SKM-1 treated with dmso at 0.1 percent for 144 hours (cell line): ENCODE measurements at regions not wholly inside any gene's neighbourhood (a gene's known extent, or its start where the extent isn't known, plus 50 kb on each side); places are given as distances from the start of the nearest gene placed in this dataset.

Experiments
- DNase-seq: peaks from one replicate; lab custom pipeline; 2025; ENCODE audit not compliant: unreplicated experiment; lab: John Stamatoyannopoulos, UW

- no peak for DNase-seq
Observed at GRCh38 chr11:70532731-70533130, 134.4 kb downstream of the CTTN start.

DNA sequence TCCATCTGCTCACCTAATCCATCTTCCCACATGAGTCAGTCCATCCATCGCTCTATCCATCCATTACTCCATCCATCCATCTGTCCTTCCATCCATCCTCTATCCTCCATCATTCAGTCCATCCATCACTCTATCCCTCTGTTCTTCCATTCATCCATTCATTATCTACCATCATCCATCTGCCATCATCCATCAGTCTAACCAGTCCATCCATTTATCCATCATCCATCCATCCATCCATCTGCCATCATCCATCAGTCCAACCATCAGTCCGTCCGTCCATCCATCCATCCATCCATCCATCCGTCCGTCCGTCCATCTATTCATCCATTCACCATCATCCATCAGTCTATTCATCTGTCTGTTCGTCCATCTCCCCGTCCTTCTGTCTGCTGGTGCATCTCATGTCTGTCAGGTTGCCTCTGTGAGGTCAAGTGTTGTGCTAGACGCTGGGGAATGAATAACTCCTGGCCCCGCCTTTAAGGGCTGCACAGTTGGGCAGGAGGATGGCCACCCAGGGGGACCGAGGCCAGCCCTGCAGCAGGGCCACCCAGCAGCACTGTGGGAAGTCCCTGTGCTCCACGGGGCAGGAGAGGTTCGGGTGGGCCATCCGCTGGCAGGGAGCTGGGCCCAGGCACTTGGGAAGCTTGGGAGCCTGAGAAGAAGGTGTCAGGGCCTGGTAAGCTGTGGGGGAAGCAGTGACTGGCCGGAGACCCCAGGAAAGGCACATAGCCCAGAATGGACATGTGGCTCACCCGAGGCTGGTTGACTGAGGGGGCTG is 137.1 kb downstream of the CTTN start:
- no peak for DNase-seq

DNA sequence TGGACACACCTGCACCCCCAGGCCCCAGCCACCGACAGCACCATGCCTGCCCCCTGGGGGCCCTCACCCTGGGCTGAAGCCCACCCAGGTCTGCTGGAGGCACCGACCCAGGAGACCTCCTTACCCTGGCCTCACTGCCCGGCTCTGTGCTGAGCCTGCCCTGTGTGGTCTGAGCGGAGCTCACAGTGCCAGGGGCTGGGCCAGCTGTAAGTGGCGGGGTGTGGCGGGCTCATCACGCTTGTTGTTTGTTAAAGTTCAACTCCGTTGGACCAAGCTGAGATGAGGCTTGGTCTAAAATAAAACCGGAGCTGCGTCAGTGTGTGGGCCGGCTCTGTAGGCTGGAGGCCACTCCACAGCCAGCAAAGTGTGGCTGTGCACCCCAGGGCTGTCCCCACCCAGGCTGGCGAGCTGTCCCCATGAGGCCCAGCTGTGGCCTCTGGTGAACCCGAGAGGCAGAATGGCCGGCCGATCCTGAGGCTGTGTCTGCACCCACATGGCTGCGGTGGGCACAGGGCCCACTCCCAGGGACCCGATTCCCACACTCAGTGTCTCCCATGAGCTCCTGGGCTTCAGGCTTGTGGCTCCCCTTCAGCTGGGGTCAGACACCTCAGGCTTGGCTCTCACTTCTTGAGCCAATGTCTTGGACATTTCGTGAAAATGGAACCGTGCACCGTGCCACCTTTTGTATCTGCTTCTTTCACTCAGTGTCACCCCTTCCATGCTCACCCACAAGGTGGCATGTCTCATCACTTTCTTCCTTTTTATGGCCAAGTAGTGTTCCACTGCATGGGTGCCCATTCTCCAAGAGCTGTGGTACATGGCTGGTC is 137.9 kb downstream of the CTTN start:
- no peak for DNase-seq

GRCh38 chr11:70537576-70538571 is 139.5 kb downstream of the CTTN start:
- no peak for DNase-seq

DNA sequence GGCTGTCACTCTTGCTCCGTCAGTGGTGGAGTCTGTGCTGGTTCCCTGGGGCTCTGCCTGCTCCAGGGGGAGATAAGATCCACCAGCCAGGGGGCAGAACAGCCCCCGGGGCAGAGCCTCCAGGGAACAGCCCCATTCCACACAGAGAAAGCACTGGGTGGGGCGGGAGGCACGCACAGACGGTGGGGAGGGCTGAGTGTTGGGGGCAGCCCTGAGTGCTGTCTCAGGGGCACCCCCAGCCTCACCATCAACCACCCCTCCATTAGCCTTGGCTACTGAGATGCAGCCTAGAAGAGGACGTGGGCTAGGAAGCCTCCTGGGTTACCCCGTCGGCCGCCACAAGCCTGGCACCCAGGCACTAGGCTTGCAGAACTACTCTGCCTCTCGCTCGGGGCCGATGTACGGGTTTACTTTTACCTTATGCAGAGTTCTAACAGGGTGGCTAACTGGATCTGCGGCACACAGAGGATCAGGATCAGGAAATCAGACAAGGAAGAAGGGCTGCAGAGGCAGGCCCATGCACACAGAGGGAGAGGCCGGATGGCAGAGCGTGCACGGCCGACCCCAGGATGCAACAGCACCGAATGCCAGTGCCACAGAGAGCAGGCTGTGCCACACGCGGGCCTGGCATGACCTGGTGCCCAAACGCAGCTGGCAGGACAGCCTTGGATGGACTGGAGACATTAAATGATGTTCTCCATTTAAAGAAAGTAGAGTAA is 140.5 kb downstream of the CTTN start:
- no peak for DNase-seq

DNA sequence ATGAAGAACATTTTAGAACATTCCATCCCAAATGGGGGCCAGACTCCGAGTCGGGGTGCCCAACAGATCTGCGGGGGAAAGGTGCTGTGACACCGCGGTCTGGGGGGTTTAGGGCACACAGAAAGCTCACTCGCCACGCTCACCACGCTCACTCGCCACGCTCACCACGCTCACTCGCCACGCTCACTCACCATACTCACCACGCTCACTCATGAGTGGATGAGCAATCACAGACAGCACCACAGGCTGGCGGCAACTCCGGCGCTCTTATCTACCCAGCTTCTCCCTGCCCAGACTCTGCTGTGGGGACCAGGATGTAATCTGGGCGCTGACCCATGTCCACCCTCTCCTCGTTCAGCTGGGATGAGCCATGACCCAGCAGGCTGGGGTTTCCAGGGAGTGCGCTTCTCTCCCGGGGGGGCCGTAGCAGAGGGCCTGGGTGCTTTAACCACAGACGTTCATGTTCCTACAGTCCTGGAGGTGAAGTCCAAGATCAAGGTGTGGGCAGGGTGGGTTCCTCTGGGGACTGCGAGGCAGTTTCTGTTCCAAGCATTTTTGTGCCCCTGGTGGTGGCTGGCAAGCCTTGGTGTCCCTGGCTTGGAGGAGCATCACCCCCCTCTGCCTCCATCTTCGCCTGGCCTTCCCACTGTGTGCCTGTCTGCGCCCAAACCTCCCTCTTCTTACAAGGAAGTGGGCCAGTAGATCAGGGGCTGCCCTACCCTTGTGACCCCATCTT is 141.2 kb downstream of the CTTN start:
- DNase-seq: no peak

DNA sequence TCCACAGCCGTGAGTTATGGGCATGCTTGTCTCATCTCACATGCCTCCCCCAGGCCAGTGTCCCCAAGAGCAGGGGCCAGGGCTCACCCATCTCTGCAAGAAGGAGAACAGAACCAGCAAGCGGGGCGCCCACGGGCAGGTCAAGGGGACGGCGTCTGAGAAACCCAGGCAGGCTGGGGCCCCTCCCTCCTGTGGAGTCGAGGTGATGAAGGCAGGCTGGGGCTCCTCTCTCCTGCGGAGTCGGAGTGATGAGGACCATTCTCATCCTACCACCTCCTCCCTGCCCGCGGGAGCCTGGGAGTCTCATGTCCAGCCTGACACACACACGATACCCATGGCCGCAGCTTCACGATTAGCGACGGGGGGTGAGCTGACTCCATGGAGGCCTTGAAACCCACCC is 141.9 kb downstream of the CTTN start:
- DNase-seq: no peak

GRCh38 chr11:70541176-70541575 is 142.8 kb downstream of the CTTN start:
- DNase-seq: no peak

GRCh38 chr11:70541699-70542098 is 143.4 kb downstream of the CTTN start:
- no peak for DNase-seq

DNA sequence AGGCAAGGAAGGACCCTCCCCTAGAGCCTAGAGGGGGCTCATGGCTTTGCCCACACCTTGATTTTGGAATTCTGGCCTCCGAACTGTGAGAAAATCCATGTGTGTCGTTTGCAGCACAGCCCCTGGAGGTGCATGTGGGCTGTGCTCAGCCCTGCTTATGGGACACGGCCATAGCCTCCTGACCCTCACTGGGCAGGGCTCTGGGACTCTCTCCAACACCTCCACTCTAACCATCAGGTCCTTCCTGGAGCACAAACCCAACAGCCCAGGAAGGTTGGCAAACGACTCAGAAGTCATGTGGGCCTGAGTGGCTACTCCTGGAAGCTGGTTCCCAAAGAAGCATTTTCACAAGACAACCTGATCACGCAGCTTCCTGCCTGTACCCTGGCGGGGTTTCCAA is 144.1 kb downstream of the CTTN start:
- DNase-seq: no peak

DNA sequence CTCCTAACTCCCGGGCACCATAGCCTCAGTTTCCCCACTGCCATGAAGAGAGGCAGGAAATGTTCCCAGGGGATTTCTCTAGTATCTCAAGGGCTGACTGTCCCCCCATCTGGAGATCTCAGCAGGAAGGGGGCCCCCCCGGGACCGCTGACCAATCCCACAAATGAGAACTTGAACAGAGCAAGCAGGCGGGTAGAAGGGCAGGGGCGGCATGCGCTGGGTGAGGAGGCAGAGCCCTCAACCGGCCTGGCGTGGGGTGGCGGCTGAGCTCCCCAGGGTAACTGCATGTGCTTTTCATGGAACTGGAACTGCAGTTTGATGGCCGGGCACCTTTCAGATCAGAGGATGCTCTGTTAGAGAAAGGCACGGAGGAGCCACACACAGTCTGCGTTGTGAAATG is 144.5 kb downstream of the CTTN start:
- no peak for DNase-seq

- DNase-seq: no peak
Observed at GRCh38 chr11:70543611-70544010, 145.3 kb downstream of the CTTN start.

- no peak for DNase-seq
Observed at GRCh38 chr11:70544067-70544773, 145.9 kb downstream of the CTTN start.

GRCh38 chr11:70544774-70545609 is 146.7 kb downstream of the CTTN start:
- no peak for DNase-seq

DNA sequence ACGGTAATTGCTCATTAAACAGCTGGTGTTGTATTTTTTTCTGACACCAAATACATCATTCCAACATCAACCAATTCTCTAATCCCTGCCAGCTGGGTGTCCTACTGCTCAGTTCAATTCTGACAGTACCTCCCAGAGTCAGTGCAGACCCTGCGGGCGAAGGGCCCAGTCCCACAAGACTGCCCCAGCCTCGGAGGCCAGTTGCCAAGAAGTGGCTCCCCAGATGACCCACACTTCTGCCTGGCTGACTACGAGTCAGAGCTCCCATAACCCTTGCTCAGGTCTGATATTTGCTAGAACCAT is 147.2 kb downstream of the CTTN start:
- no peak for DNase-seq

GRCh38 chr11:70546191-70546940 is 148.0 kb downstream of the CTTN start:
- no peak for DNase-seq

- DNase-seq: no peak
Observed at GRCh38 chr11:70547386-70547785, 149.1 kb downstream of the CTTN start.
